ENCODE measurements at regions not wholly inside any gene's neighbourhood (a gene's known extent, or its start where the extent isn't known, plus 50 kb on each side); places are given as distances from the start of the nearest gene placed in this dataset.

DNA sequence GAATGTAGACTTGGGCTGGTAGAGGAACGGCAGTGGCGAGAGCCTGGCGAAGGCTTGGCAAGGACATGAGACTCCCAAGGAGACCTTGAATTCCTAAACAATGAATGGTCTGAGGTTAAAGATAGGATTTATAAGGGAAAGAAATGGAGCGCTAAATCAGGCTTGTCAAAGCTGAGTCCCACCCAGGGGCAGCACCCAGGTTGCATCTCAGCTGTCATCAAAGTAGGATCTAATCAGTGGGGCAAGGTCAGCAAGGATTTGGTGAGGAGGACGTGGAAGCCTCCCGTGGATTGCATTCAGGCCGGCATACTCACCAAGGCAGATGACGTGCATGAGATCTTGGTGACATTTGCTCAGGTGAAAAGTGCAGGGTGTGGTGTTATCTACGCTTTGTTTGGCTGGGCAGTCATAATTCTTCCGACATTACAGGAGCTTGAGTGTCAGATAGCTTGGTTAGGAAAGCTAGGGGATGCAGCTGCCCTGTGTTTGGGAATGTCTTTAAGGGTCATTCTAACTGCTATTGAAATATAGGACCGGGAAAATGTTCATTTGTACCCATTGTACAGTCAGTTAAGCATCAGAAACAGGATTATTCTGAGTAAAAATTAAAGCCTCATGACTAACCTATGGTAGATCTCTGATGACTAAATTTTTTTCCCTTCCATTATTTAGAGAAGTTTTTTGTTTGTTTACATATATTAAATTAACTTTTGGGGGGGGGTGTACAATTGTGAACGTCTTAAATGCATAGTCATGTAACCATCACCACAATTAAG, 99.4 kb upstream of the TSC22D2 start:
- TF ChIP-seq, protein P1, sequence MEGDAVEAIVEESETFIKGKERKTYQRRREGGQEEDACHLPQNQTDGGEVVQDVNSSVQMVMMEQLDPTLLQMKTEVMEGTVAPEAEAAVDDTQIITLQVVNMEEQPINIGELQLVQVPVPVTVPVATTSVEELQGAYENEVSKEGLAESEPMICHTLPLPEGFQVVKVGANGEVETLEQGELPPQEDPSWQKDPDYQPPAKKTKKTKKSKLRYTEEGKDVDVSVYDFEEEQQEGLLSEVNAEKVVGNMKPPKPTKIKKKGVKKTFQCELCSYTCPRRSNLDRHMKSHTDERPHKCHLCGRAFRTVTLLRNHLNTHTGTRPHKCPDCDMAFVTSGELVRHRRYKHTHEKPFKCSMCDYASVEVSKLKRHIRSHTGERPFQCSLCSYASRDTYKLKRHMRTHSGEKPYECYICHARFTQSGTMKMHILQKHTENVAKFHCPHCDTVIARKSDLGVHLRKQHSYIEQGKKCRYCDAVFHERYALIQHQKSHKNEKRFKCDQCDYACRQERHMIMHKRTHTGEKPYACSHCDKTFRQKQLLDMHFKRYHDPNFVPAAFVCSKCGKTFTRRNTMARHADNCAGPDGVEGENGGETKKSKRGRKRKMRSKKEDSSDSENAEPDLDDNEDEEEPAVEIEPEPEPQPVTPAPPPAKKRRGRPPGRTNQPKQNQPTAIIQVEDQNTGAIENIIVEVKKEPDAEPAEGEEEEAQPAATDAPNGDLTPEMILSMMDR (IDR thresholded peaks at IDR 0.05), result no peak
- TF ChIP-seq EP300 (IDR thresholded peaks at IDR 0.05) (no peak), POLR2A (IDR thresholded peaks at IDR 0.05) (no peak), POLR2AphosphoS5 (IDR thresholded peaks at IDR 0.05) (no peak)
- ATAC-seq, result no peak
- H3K27ac ChIP-seq, result no peak overlapping the region
- H3K9me3 ChIP-seq, result no peaks in the 10 kb centered on the region
- no peaks in the 10 kb centered on the region for H3K27me3 ChIP-seq
- 80 to 86% methylated on average over 12 of the region's 12 CpGs for WGBS, 2 donors (ENCODE audit: low coverage in 1 of 2)
- no peaks in the 10 kb centered on the region for H3K36me3 ChIP-seq
- peaks cover 0 to 5% (median 0%) of the 10 kb centered on the region in 3 donors for H3K4me1 ChIP-seq
- H3K4me3 ChIP-seq, result no peak overlapping the region

DNA sequence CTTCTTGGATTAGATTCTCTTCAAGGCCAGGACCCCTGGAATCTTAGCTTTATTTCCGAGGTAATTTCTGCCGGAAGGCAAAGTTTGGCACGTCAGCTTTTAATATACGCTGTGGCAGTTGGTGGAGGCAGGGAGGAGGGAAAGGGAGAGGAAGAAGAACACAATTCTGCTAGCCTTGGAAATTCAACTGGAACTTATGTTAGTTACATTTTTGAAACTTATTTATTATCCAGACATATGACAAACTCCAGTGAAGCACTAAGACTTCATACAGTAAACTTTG, 100.1 kb upstream of the TSC22D2 start:
- Histone ChIP-seq H3K27ac (no peak overlapping the region), H3K27me3 (no peaks in the 10 kb centered on the region), H3K36me3 (no peaks in the 10 kb centered on the region), H3K4me1 (peaks cover 0 to 5% (median 0%) of the 10 kb centered on the region in 3 donors), H3K9me3 (no peaks in the 10 kb centered on the region), H3K4me3 (no peak overlapping the region)
- ATAC-seq, result no peak
- WGBS, 2 donors (ENCODE audit: low coverage in 1 of 2), result 37 to 42% methylated on average over 2 to 4 of the region's 4 CpGs
- TF ChIP-seq POLR2A (IDR thresholded peaks at IDR 0.05) (no peak), POLR2AphosphoS5 (IDR thresholded peaks at IDR 0.05) (no peak), EP300 (IDR thresholded peaks at IDR 0.05) (no peak)
- TF ChIP-seq, protein P1 (IDR thresholded peaks at IDR 0.05), result no peak

GRCh38 chr3:150307311-150308036, 100.6 kb upstream of the TSC22D2 start:
- Histone ChIP-seq H3K9me3 (no peaks in the 10 kb centered on the region), H3K4me1 (peaks cover 0 to 5% (median 0%) of the 10 kb centered on the region in 3 donors), H3K4me3 (no peak overlapping the region), H3K27ac (no peak overlapping the region), H3K36me3 (no peaks in the 10 kb centered on the region), H3K27me3 (no peaks in the 10 kb centered on the region)
- ATAC-seq, result no peak
- WGBS, 2 donors (ENCODE audit: low coverage in 1 of 2), result 80 to 81% methylated on average over 5 to 6 of the region's 6 CpGs
- no peak for TF ChIP-seq POLR2AphosphoS5 (IDR thresholded peaks at IDR 0.05)

DNA sequence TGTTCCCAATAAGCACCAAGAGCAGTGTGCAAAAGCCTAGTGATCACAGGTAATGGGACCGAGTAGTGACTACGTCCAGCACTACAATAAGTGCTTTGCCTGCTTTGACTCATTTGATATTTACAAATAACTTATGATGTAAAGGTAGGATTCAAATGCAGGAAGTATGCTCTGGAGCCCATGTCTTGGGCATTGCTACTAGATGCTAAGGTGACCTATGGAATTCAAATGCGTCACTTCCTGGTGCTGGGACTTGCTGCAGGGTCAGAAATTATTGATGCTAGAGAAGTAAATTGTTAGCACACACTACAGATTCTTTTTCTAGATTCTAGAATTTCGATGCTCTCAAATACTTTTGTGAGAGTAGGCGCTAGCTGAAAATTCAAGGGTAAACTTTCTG, 101.2 kb upstream of the TSC22D2 start:
- Histone ChIP-seq H3K4me3 (no peak overlapping the region), H3K27me3 (no peaks in the 10 kb centered on the region), H3K27ac (no peak overlapping the region), H3K36me3 (no peaks in the 10 kb centered on the region), H3K4me1 (peaks cover 0 to 5% (median 0%) of the 10 kb centered on the region in 3 donors), H3K9me3 (no peaks in the 10 kb centered on the region)
- TF ChIP-seq EP300 (IDR thresholded peaks at IDR 0.05) (no peak), POLR2AphosphoS5 (IDR thresholded peaks at IDR 0.05) (no peak), POLR2A (IDR thresholded peaks at IDR 0.05) (no peak)
- TF ChIP-seq, protein P1 (IDR thresholded peaks at IDR 0.05), result no peak
- WGBS, 2 donors (ENCODE audit: low coverage in 1 of 2), result 79 to 84% methylated on average over 5 of the region's 5 CpGs
- ATAC-seq, result no peak

- Histone ChIP-seq H3K9me3 (no peaks in the 10 kb centered on the region), H3K36me3 (no peaks in the 10 kb centered on the region), H3K27ac (no peak overlapping the region), H3K4me1 (peaks cover 0 to 5% (median 0%) of the 10 kb centered on the region in 3 donors), H3K27me3 (no peaks in the 10 kb centered on the region), H3K4me3 (no peak overlapping the region)
- ATAC-seq, result no peak
- WGBS, 2 donors (ENCODE audit: low coverage in 1 of 2), result 54 to 74% methylated on average over 3 of the region's 3 CpGs
- TF ChIP-seq EP300 (IDR thresholded peaks at IDR 0.05), result no peak
- TF ChIP-seq POLR2A (IDR thresholded peaks at IDR 0.05), result no peak
- no peak for TF ChIP-seq POLR2AphosphoS5 (IDR thresholded peaks at IDR 0.05)
- TF ChIP-seq, protein P1 (IDR thresholded peaks at IDR 0.05), result no peak
These were observed 102.0 kb upstream of the TSC22D2 start for GRCh38 chr3:150306083-150306482.

Measured in gastroesophageal sphincter (tissue), 4 donors.